Endothelial cell of umbilical vein (primary cell): ENCODE measurements at regions not wholly inside any gene's neighbourhood (a gene's known extent, or its start where the extent isn't known, plus 50 kb on each side); places are given as distances from the start of the nearest gene placed in this dataset.

ENCODE experiments used
- BruUV-seq: library from RNA; stranded (reverse); fragments of 400-500 nt; replicated peaks from 2 replicates; lab custom pipeline; 2021; lab: Mats Ljungman, UMichigan
- CTCF ChIA-PET: fragments of 300-600, 350-600 bp; sonication (Branson Sonifier 250); formaldehyde crosslinking; loops from one replicate; lab custom pipeline; 2021; ENCODE audit warnings: antibody characterized with exemption, inconsistent platforms; lab: Charles Lee
- POLR2A ChIA-PET: fragments of 300-600, 350-600 bp; sonication (Branson Sonifier 250); formaldehyde crosslinking; loops from one replicate; lab custom pipeline; 2021; ENCODE audit warnings: antibody characterized with exemption, inconsistent platforms; lab: Charles Lee
- DNase-seq: peaks from one replicate; pipeline ENCODE4 v3.0.0-alpha.2; 2011; ENCODE audit warnings: low read depth, low spot score
- FAIRE-seq: peaks from 2 replicates; lab custom pipeline; 2011; peaks lifted over from hg19 to GRCh38; lab: Jason Lieb, UNC
- H2AFZ ChIP-seq: 2 replicates; pipeline ENCODE4 v1.6.0; 2012; ENCODE audit warnings: low read depth, low read length, control low read depth, inconsistent platforms
- H3K27ac ChIP-seq: 2 replicates; pipeline ENCODE4 v1.5.1; 2011; ENCODE audit warnings: low read depth, mild to moderate bottlenecking, control low read depth, low read length, moderate library complexity; ENCODE audit not compliant: insufficient read depth
- H3K27me3 ChIP-seq, 2 experiments: 2 replicates each; pipeline versions ENCODE4 v1.6.0 to v1.6.1; 2011; ENCODE audit warnings: low read length in 2 of 2, mixed read lengths in 1 of 2; ENCODE audit not compliant: control insufficient read depth in 2 of 2, insufficient read depth in 2 of 2
- H3K36me3 ChIP-seq, 2 experiments: 2 replicates in 1 of 2; 3 replicates in 1 of 2; pipeline ENCODE4 v1.5.1; 2011; ENCODE audit warnings: low read length in 2 of 2, mild to moderate bottlenecking in 1 of 2, moderate library complexity in 1 of 2; ENCODE audit not compliant: control insufficient read depth in 2 of 2, insufficient read depth in 2 of 2; ENCODE audit errors: extremely low read depth in 1 of 2
- H3K4me1 ChIP-seq: 3 replicates; pipeline ENCODE4 v1.5.1; 2011; ENCODE audit warnings: mild to moderate bottlenecking, low read length; ENCODE audit not compliant: control insufficient read depth, insufficient read depth; ENCODE audit errors: extremely low read depth
- H3K4me2 ChIP-seq: 2 replicates; pipeline ENCODE4 v1.6.1; 2011; ENCODE audit warnings: low read length, control low read depth, mixed read lengths; ENCODE audit not compliant: insufficient read depth
- H3K4me3 ChIP-seq, 3 experiments: fragments of 200-600 bp in 1 of 3; sonication (generic), shearing (Covaris generic) in 1 of 3; replicated peaks in 1 of 3; 2 replicates each; pipeline ENCODE4 v1.5.1; 2011 to 2016; ENCODE audit warnings: control low read depth in 3 of 3, low read length in 3 of 3, mild to moderate bottlenecking in 2 of 3, inconsistent platforms in 1 of 3, low read depth in 1 of 3, moderate library complexity in 1 of 3; ENCODE audit not compliant: insufficient read depth in 1 of 3
- H3K79me2 ChIP-seq: 2 replicates; pipeline ENCODE4 v1.6.0; 2012; ENCODE audit warnings: low read length, inconsistent platforms; ENCODE audit not compliant: control insufficient read depth, insufficient read depth
- H3K9ac ChIP-seq: replicated peaks from 2 replicates; pipeline ENCODE3; 2011; ENCODE audit warnings: low read length, control low read depth; ENCODE audit not compliant: insufficient read depth; ENCODE audit errors: extremely low read depth
- H3K9me1 ChIP-seq: replicated peaks from 3 replicates; pipeline ENCODE4 v1.6.0; 2011; ENCODE audit warnings: mild to moderate bottlenecking, low read length; ENCODE audit not compliant: control insufficient read depth, insufficient read depth; ENCODE audit errors: extremely low read depth
- H3K9me3 ChIP-seq: replicated peaks from 2 replicates; pipeline ENCODE4 v1.5.1; 2012; ENCODE audit warnings: low read length, inconsistent platforms; ENCODE audit not compliant: control insufficient read depth, insufficient read depth
- H4K20me1 ChIP-seq: replicated peaks from 2 replicates; pipeline ENCODE3; 2011; ENCODE audit warnings: mild to moderate bottlenecking, low read length; ENCODE audit not compliant: control insufficient read depth, insufficient read depth; ENCODE audit errors: extremely low read depth
- EZH2 ChIP-seq: IDR thresholded peaks from 2 replicates; pipeline ENCODE4 v1.6.1; 2012; ENCODE audit warnings: borderline replicate concordance, low read depth, mild to moderate bottlenecking, moderate library complexity, low read length, inconsistent platforms; ENCODE audit not compliant: severe bottlenecking
- FOS ChIP-seq: IDR thresholded peaks from 2 replicates; pipeline ENCODE4 v1.6.1; 2011; ENCODE audit warnings: mild to moderate bottlenecking, low read length, moderate library complexity, borderline replicate concordance; ENCODE audit not compliant: insufficient read depth
- GATA2 ChIP-seq: IDR thresholded peaks from 2 replicates; pipeline ENCODE4 v1.7.0; 2011; ENCODE audit warnings: low read depth, mild to moderate bottlenecking, moderate library complexity, mixed read lengths, low read length; ENCODE audit not compliant: insufficient read length, insufficient read depth
- JUN ChIP-seq: IDR thresholded peaks from 2 replicates; pipeline ENCODE4 v1.6.1; 2011; ENCODE audit warnings: borderline replicate concordance, low read depth; ENCODE audit not compliant: insufficient read length, insufficient read depth
- MYC ChIP-seq: IDR thresholded peaks from one replicate; pipeline ENCODE4 v1.6.1; 2011; ENCODE audit warnings: mild to moderate bottlenecking, low read depth, low read length
- POLR2A ChIP-seq: IDR thresholded peaks from 2 replicates; pipeline ENCODE4 v1.6.1; 2012; ENCODE audit warnings: low read depth, mild to moderate bottlenecking, control low read depth, low read length
- POLR2AphosphoS5 ChIP-seq: IDR thresholded peaks from 2 replicates; pipeline ENCODE4 v1.6.1; 2012; ENCODE audit warnings: low read depth, mild to moderate bottlenecking, control low read depth, low read length, moderate library complexity; ENCODE audit not compliant: insufficient read depth
- dilution Hi-C: fragments of 300-500 bp; cut with MboI; formaldehyde crosslinking; loops from one replicate; pipeline ENCODE4 v1.15.0; 2019; ENCODE audit warnings: low sequenced_read_pairs; ENCODE audit not compliant: extremely low pct_ligation_motif_present
- intact Hi-C: fragments of 100-400 bp; cut with micrococcal nuclease; formaldehyde crosslinking; loops from one replicate; pipeline ENCODE4 v1.10.0; 2022
- TF ChIP-seq, protein P1 (sequence below): IDR thresholded peaks from 2 replicates; pipeline ENCODE4 v1.6.1; 2011; ENCODE audit not compliant: insufficient read depth, insufficient read length
- TF ChIP-seq, protein P2 (sequence below), 2 donors: IDR thresholded peaks; 1 replicate in 1 of 2; 2 replicates in 1 of 2; pipeline ENCODE4 v1.5.1; 2011; ENCODE audit warnings: low read length in 2 of 2, mild to moderate bottlenecking in 2 of 2, moderate library complexity in 2 of 2, control low read depth in 1 of 2, inconsistent platforms in 1 of 2, low read depth in 1 of 2; ENCODE audit not compliant: insufficient read depth in 1 of 2; ENCODE audit errors: extremely low read depth in 1 of 2

DNA sequence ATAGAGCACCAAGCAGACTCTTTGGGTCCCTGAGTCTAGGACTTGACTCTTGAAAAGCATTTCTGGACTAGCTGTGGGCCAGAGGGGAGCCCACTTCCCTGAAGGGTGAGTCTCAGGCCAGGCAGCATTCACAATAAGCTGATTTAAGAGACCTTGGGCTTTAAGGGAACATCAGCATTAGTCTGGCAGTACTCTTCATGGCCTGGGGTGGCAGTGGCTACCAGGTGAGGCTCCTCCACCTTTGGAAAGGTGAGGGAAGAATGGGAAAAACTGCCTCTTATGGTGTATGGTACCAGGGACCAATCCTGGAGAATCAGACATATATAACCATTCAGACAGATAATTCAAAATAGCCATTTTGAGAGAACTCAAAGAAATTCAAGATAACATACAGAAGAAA lies 599.9 kb upstream of the POU3F3 start:
- H3K4me2 ChIP-seq, result no peak overlapping the region
- H4K20me1 ChIP-seq, result no peaks in the 10 kb centered on the region
- DNase-seq (no peak), FAIRE-seq (no peak)
- dilution Hi-C loops, result no loop called here
- POLR2A ChIA-PET, result no interaction called here
- H3K9me1 ChIP-seq, result no peaks in the 10 kb centered on the region
- peaks cover 2% of the 10 kb centered on the region for H3K9me3 ChIP-seq
- no peaks in the 10 kb centered on the region for H3K79me2 ChIP-seq
- no peak for TF ChIP-seq POLR2A
- TF ChIP-seq EZH2, result no peak
- TF ChIP-seq, protein P1, sequence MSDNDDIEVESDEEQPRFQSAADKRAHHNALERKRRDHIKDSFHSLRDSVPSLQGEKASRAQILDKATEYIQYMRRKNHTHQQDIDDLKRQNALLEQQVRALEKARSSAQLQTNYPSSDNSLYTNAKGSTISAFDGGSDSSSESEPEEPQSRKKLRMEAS, result no peak
- TF ChIP-seq GATA2, result no peak
- TF ChIP-seq MYC, result no peak
- TF ChIP-seq FOS, result no peak
- no peak for TF ChIP-seq JUN
- TF ChIP-seq, protein P2, sequence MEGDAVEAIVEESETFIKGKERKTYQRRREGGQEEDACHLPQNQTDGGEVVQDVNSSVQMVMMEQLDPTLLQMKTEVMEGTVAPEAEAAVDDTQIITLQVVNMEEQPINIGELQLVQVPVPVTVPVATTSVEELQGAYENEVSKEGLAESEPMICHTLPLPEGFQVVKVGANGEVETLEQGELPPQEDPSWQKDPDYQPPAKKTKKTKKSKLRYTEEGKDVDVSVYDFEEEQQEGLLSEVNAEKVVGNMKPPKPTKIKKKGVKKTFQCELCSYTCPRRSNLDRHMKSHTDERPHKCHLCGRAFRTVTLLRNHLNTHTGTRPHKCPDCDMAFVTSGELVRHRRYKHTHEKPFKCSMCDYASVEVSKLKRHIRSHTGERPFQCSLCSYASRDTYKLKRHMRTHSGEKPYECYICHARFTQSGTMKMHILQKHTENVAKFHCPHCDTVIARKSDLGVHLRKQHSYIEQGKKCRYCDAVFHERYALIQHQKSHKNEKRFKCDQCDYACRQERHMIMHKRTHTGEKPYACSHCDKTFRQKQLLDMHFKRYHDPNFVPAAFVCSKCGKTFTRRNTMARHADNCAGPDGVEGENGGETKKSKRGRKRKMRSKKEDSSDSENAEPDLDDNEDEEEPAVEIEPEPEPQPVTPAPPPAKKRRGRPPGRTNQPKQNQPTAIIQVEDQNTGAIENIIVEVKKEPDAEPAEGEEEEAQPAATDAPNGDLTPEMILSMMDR (IDR thresholded peaks at IDR 0.05; ENCODE audit: extremely low read depth in 1 of 2, insufficient read depth in 1 of 2, low read depth in 1 of 2, low read length in 2 of 2), result no peak
- TF ChIP-seq POLR2AphosphoS5, result no peak
- H3K9ac ChIP-seq, result no peak overlapping the region
- H3K4me1 ChIP-seq, result no peaks in the 10 kb centered on the region
- H3K4me3 ChIP-seq, result no peak overlapping the region
- no peaks in the 10 kb centered on the region for H3K36me3 ChIP-seq
- CTCF ChIA-PET, result no interaction called here
- no peak overlapping the region for H3K27ac ChIP-seq
- intact Hi-C loops, result no loop called here
- no peaks in the 10 kb centered on the region for H3K27me3 ChIP-seq
- BruUV-seq, result no TSS peak
- no peak overlapping the region for H2AFZ ChIP-seq
